ENCODE measurements at regions not wholly inside any gene's neighbourhood (a gene's known extent, or its start where the extent isn't known, plus 50 kb on each side); places are given as distances from the start of the nearest gene placed in this dataset.

- no peak for DNase-seq (ENCODE audit: low spot score)
These were observed 178.0 kb downstream of the PRDM2 start for GRCh38 chr1:13878021-13878420.

- no peak for DNase-seq (ENCODE audit: low spot score)
These were observed 178.5 kb downstream of the PRDM2 start for GRCh38 chr1:13878451-13878850.

- no peak for DNase-seq (ENCODE audit: low spot score)
These were observed 181.5 kb downstream of the PRDM2 start for GRCh38 chr1:13881385-13882088.

GRCh38 chr1:13888351-13888986 lies 188.5 kb downstream of the PRDM2 start:
- no peak for DNase-seq (ENCODE audit: low spot score)

- DNase-seq (ENCODE audit: low spot score) = no peak
These were observed 189.5 kb downstream of the PRDM2 start for GRCh38 chr1:13889495-13889894.

- no peak for DNase-seq (ENCODE audit: low spot score)
These were observed 190.8 kb downstream of the PRDM2 start for GRCh38 chr1:13890766-13891165.

- no peak for DNase-seq (ENCODE audit: low spot score)
These were observed 192.2 kb downstream of the PRDM2 start for GRCh38 chr1:13892198-13892597.

- DNase-seq (ENCODE audit: low spot score) = no peak
These were observed 192.8 kb downstream of the PRDM2 start for GRCh38 chr1:13892671-13893325.

GRCh38 chr1:13893409-13893821 lies 193.4 kb downstream of the PRDM2 start:
- DNase-seq (ENCODE audit: low spot score) = peak; percentile 44

GRCh38 chr1:13896932-13897331 lies 196.9 kb downstream of the PRDM2 start:
- no peak for DNase-seq (ENCODE audit: low spot score)

- no peak for DNase-seq (ENCODE audit: low spot score)
These were observed 198.4 kb downstream of the PRDM2 start for GRCh38 chr1:13898406-13898805.

GRCh38 chr1:13899856-13900255 lies 199.9 kb downstream of the PRDM2 start:
- DNase-seq (ENCODE audit: low spot score) = no peak

GRCh38 chr1:13900583-13900982 lies 200.6 kb downstream of the PRDM2 start:
- DNase-seq (ENCODE audit: low spot score) = no peak

GRCh38 chr1:13901039-13901438 lies 201.1 kb downstream of the PRDM2 start:
- no peak for DNase-seq (ENCODE audit: low spot score)

- no peak for DNase-seq (ENCODE audit: low spot score)
These were observed 201.6 kb downstream of the PRDM2 start for GRCh38 chr1:13901597-13901996.

- DNase-seq (ENCODE audit: low spot score) = no peak
These were observed 208.1 kb downstream of the PRDM2 start for GRCh38 chr1:13908128-13908527.

- no peak for DNase-seq (ENCODE audit: low spot score)
These were observed 212.0 kb downstream of the PRDM2 start for GRCh38 chr1:13911697-13912619.

- DNase-seq (ENCODE audit: low spot score) = no peak
These were observed 213.4 kb downstream of the PRDM2 start for GRCh38 chr1:13913396-13913795.

- no peak for DNase-seq (ENCODE audit: low spot score)
These were observed 216.5 kb downstream of the PRDM2 start for GRCh38 chr1:13916530-13916929.

GRCh38 chr1:13917607-13918006 lies 217.6 kb downstream of the PRDM2 start:
- no peak for DNase-seq (ENCODE audit: low spot score)

GRCh38 chr1:13918862-13919261 lies 218.9 kb downstream of the PRDM2 start:
- no peak for DNase-seq (ENCODE audit: low spot score)

GRCh38 chr1:13921190-13921589 lies 221.2 kb downstream of the PRDM2 start:
- DNase-seq (ENCODE audit: low spot score) = no peak

All from ureter (tissue), 1 donor.